ENCODE measurements at regions not wholly inside any gene's neighbourhood (a gene's known extent, or its start where the extent isn't known, plus 50 kb on each side); places are given as distances from the start of the nearest gene placed in this dataset.

GRCh38 chr11:36976741-36977140 is 378.7 kb upstream of the RAG2 start:
- no peak overlapping the region for H3K4me3 Mint-ChIP-seq
- CTCF ChIA-PET = interaction anchor here (0.6 kb wide), 1 partner anchor 127 kb away, joined by 3 read pairs; no protein-coding TSS in a partner anchor
- H3K27me3 Mint-ChIP-seq (ENCODE audit: low read depth) = no peaks in the 10 kb centered on the region
- H3K27ac Mint-ChIP-seq = no peak overlapping the region
- peaks cover 14% of the 10 kb centered on the region for H3K9me3 Mint-ChIP-seq
- no peaks in the 10 kb centered on the region for H3K4me1 Mint-ChIP-seq (ENCODE audit: low read depth)
- no peaks in the 10 kb centered on the region for H3K36me3 Mint-ChIP-seq (ENCODE audit: low read depth)
- no peak for DNase-seq
- intact Hi-C loops (cut with micrococcal nuclease) = no loop called here

- CTCF ChIA-PET = no interaction called here
- Mint-ChIP-seq H3K36me3 (ENCODE audit: low read depth) (no peaks in the 10 kb centered on the region), H3K4me3 (no peak overlapping the region), H3K27ac (no peak overlapping the region), H3K27me3 (ENCODE audit: low read depth) (no peaks in the 10 kb centered on the region), H3K9me3 (peaks cover 4% of the 10 kb centered on the region), H3K4me1 (ENCODE audit: low read depth) (no peaks in the 10 kb centered on the region)
- intact Hi-C loops (cut with micrococcal nuclease) = no loop called here
- no peak for DNase-seq
Measured at GRCh38 chr11:36974771-36975170, 376.7 kb upstream of the RAG2 start.

- no peak for DNase-seq
- H3K4me1 Mint-ChIP-seq (ENCODE audit: low read depth) = no peaks in the 10 kb centered on the region
- CTCF ChIA-PET = no interaction called here
- H3K36me3 Mint-ChIP-seq (ENCODE audit: low read depth) = no peaks in the 10 kb centered on the region
- H3K4me3 Mint-ChIP-seq = no peak overlapping the region
- H3K9me3 Mint-ChIP-seq = peaks cover 2% of the 10 kb centered on the region
- no peaks in the 10 kb centered on the region for H3K27me3 Mint-ChIP-seq (ENCODE audit: low read depth)
- intact Hi-C loops (cut with micrococcal nuclease) = no loop called here
- H3K27ac Mint-ChIP-seq = no peak overlapping the region
Measured at GRCh38 chr11:36953976-36954375, 355.9 kb upstream of the RAG2 start.

GRCh38 chr11:36948460-36949127 is 350.6 kb upstream of the RAG2 start:
- intact Hi-C loops (cut with micrococcal nuclease) = no loop called here
- Mint-ChIP-seq H3K27ac (no peak overlapping the region), H3K36me3 (ENCODE audit: low read depth) (no peaks in the 10 kb centered on the region), H3K4me1 (ENCODE audit: low read depth) (no peaks in the 10 kb centered on the region), H3K27me3 (ENCODE audit: low read depth) (no peaks in the 10 kb centered on the region), H3K4me3 (no peak overlapping the region), H3K9me3 (no peaks in the 10 kb centered on the region)
- no peak for DNase-seq
- CTCF ChIA-PET = no interaction called here

GRCh38 chr11:36945384-36945783 is 347.3 kb upstream of the RAG2 start:
- CTCF ChIA-PET = interaction anchor here (0.7 kb wide), 2 partner anchors 97 to 416 kb away, joined by 3 read pairs; no protein-coding TSS in a partner anchor
- H3K4me3 Mint-ChIP-seq = no peak overlapping the region
- DNase-seq = no peak
- no peak overlapping the region for H3K27ac Mint-ChIP-seq
- no peaks in the 10 kb centered on the region for H3K36me3 Mint-ChIP-seq (ENCODE audit: low read depth)
- H3K9me3 Mint-ChIP-seq = no peaks in the 10 kb centered on the region
- H3K4me1 Mint-ChIP-seq (ENCODE audit: low read depth) = no peaks in the 10 kb centered on the region
- H3K27me3 Mint-ChIP-seq (ENCODE audit: low read depth) = no peaks in the 10 kb centered on the region
- intact Hi-C loops (cut with micrococcal nuclease) = no loop called here

- CTCF ChIA-PET = no interaction called here
- no peaks in the 10 kb centered on the region for H3K4me1 Mint-ChIP-seq (ENCODE audit: low read depth)
- intact Hi-C loops (cut with micrococcal nuclease) = no loop called here
- peaks cover 2% of the 10 kb centered on the region for H3K9me3 Mint-ChIP-seq
- no peak for DNase-seq
- no peak overlapping the region for H3K4me3 Mint-ChIP-seq
- no peaks in the 10 kb centered on the region for H3K36me3 Mint-ChIP-seq (ENCODE audit: low read depth)
- H3K27me3 Mint-ChIP-seq (ENCODE audit: low read depth) = no peaks in the 10 kb centered on the region
- H3K27ac Mint-ChIP-seq = no peak overlapping the region
Measured at GRCh38 chr11:36933481-36933880, 335.4 kb upstream of the RAG2 start.

GRCh38 chr11:36931139-36931538 is 333.1 kb upstream of the RAG2 start:
- no peaks in the 10 kb centered on the region for H3K36me3 Mint-ChIP-seq (ENCODE audit: low read depth)
- no peak for DNase-seq
- intact Hi-C loops (cut with micrococcal nuclease) = no loop called here
- H3K4me3 Mint-ChIP-seq = no peak overlapping the region
- H3K9me3 Mint-ChIP-seq = peaks cover 4% of the 10 kb centered on the region
- CTCF ChIA-PET = no interaction called here
- H3K27ac Mint-ChIP-seq = no peak overlapping the region
- H3K27me3 Mint-ChIP-seq (ENCODE audit: low read depth) = no peaks in the 10 kb centered on the region
- no peaks in the 10 kb centered on the region for H3K4me1 Mint-ChIP-seq (ENCODE audit: low read depth)

- Mint-ChIP-seq H3K36me3 (ENCODE audit: low read depth) (no peaks in the 10 kb centered on the region), H3K27me3 (ENCODE audit: low read depth) (no peaks in the 10 kb centered on the region), H3K4me3 (no peak overlapping the region), H3K27ac (no peak overlapping the region), H3K9me3 (peaks cover 4% of the 10 kb centered on the region), H3K4me1 (ENCODE audit: low read depth) (no peaks in the 10 kb centered on the region)
- CTCF ChIA-PET = no interaction called here
- no peak for DNase-seq
- intact Hi-C loops (cut with micrococcal nuclease) = no loop called here
Measured at GRCh38 chr11:36930256-36930655, 332.2 kb upstream of the RAG2 start.

GRCh38 chr11:36929401-36929800 is 331.4 kb upstream of the RAG2 start:
- Mint-ChIP-seq H3K27ac (no peak overlapping the region), H3K4me1 (ENCODE audit: low read depth) (no peaks in the 10 kb centered on the region), H3K9me3 (peaks cover 4% of the 10 kb centered on the region), H3K27me3 (ENCODE audit: low read depth) (no peaks in the 10 kb centered on the region), H3K4me3 (no peak overlapping the region), H3K36me3 (ENCODE audit: low read depth) (no peaks in the 10 kb centered on the region)
- no peak for DNase-seq
- intact Hi-C loops (cut with micrococcal nuclease) = no loop called here
- CTCF ChIA-PET = no interaction called here

GRCh38 chr11:36928621-36929020 is 330.6 kb upstream of the RAG2 start:
- intact Hi-C loops (cut with micrococcal nuclease) = no loop called here
- CTCF ChIA-PET = no interaction called here

GRCh38 chr11:36899800-36900199 is 301.8 kb upstream of the RAG2 start:
- no peaks in the 10 kb centered on the region for H3K4me1 Mint-ChIP-seq (ENCODE audit: low read depth)

More at GRCh38 chr11:36928621-36929020, 330.6 kb upstream of the RAG2 start:
- no peak for DNase-seq
- Mint-ChIP-seq H3K4me3 (no peak overlapping the region), H3K4me1 (ENCODE audit: low read depth) (no peaks in the 10 kb centered on the region), H3K27ac (no peak overlapping the region), H3K36me3 (ENCODE audit: low read depth) (no peaks in the 10 kb centered on the region), H3K27me3 (ENCODE audit: low read depth) (no peaks in the 10 kb centered on the region), H3K9me3 (peaks cover 4% of the 10 kb centered on the region)

GRCh38 chr11:36890841-36891240 is 292.8 kb upstream of the RAG2 start:
- CTCF ChIA-PET = no interaction called here
- Mint-ChIP-seq H3K27me3 (ENCODE audit: low read depth) (no peaks in the 10 kb centered on the region), H3K9me3 (peaks cover 2% of the 10 kb centered on the region), H3K4me1 (ENCODE audit: low read depth) (no peaks in the 10 kb centered on the region), H3K36me3 (ENCODE audit: low read depth) (no peaks in the 10 kb centered on the region), H3K27ac (no peak overlapping the region), H3K4me3 (no peak overlapping the region)
- intact Hi-C loops (cut with micrococcal nuclease) = no loop called here
- DNase-seq = no peak

More at GRCh38 chr11:36899800-36900199, 301.8 kb upstream of the RAG2 start:
- H3K36me3 Mint-ChIP-seq (ENCODE audit: low read depth) = no peaks in the 10 kb centered on the region
- no peaks in the 10 kb centered on the region for H3K9me3 Mint-ChIP-seq
- H3K27ac Mint-ChIP-seq = no peak overlapping the region
- DNase-seq = no peak
- intact Hi-C loops (cut with micrococcal nuclease) = no loop called here
- H3K4me3 Mint-ChIP-seq = no peak overlapping the region
- no peaks in the 10 kb centered on the region for H3K27me3 Mint-ChIP-seq (ENCODE audit: low read depth)
- CTCF ChIA-PET = no interaction called here

GRCh38 chr11:36890121-36890679 is 292.2 kb upstream of the RAG2 start:
- peaks cover 2% of the 10 kb centered on the region for H3K9me3 Mint-ChIP-seq
- no peak for DNase-seq
- H3K27ac Mint-ChIP-seq = no peak overlapping the region
- intact Hi-C loops (cut with micrococcal nuclease) = no loop called here
- CTCF ChIA-PET = no interaction called here
- H3K36me3 Mint-ChIP-seq (ENCODE audit: low read depth) = no peaks in the 10 kb centered on the region
- no peaks in the 10 kb centered on the region for H3K27me3 Mint-ChIP-seq (ENCODE audit: low read depth)
- no peaks in the 10 kb centered on the region for H3K4me1 Mint-ChIP-seq (ENCODE audit: low read depth)
- no peak overlapping the region for H3K4me3 Mint-ChIP-seq

All from activated naive CD4-positive, alpha-beta T cell treated with anti-CD3 and anti-CD28 coated beads for 36 hours (primary cell).